NCI-H345 treated with DMSO at 0.1 percent for 48 hours (cell line): ENCODE measurements at regions not wholly inside any gene's neighbourhood (a gene's known extent, or its start where the extent isn't known, plus 50 kb on each side); places are given as distances from the start of the nearest gene placed in this dataset.
"Not testable (repeated sequence)": the region's sequence is repeated elsewhere in the genome, so short reads cannot be mapped to it uniquely, and the experiment has no call there.

ENCODE experiments used
- DNase-seq: peaks from one replicate; lab custom pipeline; 2025; ENCODE audit not compliant: unreplicated experiment; lab: John Stamatoyannopoulos, UW

DNA sequence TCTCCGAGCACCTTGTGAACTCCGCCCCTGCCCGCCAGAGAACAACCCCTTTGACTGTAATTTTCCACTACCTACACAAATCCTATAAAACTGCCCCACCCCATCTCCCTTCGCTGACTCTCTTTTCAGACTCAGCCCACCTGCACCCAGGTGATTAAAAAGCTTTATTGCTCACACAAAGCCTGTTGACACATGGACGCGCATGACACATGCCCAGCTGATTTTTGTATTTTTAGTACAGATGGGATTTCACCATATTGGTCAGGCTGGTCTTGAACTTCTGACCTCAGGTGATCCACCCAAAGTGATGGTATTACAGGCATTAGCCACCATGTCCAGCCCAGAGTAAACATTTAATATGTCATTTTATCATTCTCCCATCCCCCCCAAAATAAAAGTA is 97.0 kb upstream of the CCNG1 start:
- not testable (repeated sequence) for DNase-seq

- no peak for DNase-seq
These were observed 95.1 kb upstream of the CCNG1 start for GRCh38 chr5:163342306-163342705.

DNA sequence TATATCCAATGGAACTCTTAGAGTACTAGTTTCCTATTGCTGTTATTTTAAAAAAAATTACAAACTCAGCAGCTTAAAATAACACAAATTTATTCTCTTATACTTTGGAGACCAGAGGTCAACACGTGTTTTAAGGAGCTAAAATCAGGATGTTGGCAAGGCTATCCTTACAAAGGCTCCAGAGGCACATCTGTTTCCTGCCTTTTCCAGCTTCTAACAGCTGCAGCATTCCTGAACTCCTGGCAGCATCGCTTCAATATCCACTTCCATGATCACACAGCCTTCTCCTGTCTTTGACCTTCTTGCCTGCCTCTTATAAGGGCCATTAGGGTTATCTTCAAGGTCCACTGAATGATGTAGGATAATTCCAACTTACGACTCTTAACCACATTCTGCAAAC is 92.2 kb upstream of the CCNG1 start:
- DNase-seq = no peak

DNA sequence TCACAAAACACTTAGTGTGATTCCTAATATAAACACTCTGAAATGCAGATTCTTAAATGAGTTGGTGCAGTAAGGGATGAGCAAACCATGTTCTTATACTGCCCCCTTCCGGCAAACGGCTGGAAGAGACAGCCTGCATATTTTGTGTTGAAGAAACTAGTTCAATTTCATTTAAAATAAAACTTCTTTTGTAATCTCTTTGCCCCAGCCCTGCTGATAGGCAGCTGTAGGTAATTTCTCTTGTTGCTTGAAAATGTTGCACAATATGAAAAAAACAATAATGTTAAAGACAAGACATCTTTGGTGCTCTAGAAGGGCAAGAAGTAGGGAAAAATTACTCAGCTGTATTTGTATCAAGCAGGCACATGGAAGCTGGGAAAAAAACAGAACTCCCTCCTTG is 89.7 kb upstream of the CCNG1 start:
- DNase-seq = peak; percentile 12

DNA sequence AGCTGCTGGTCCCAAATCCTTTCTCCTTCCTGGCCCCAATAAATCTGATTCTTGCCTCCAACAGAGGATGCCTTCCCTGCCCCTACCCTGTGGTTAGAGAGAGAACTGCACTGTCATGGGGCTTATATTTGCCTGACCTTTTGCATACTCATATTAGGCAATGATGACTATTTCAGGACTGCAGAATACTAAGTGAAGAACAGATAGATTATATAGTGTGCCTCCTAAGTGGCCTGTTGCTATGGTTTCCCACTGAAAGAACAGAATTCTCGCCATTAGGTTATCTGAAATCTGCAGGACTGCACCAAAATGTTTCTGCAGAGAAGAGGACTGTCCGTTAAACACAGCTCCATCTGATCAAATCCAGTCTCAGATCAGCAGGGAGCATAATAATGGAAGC is 87.3 kb upstream of the CCNG1 start:
- no peak for DNase-seq

DNA sequence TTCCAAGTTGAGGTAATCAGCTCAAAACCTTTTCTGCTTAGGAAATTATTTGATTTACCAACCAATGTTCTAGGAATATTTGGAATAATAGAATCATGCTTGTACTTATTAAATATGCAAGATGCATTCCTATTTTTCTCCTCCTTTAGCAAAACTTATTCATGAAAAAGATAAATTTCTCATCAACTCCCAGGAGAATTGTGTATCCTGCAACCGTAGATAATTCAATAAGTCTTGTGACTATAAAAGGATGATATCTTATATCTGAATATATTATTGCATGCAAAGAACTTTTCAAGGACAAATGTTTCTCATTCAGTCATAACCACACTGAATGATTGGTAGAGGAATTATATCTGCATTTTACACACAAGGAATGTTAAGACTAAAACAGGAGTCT is 84.9 kb upstream of the CCNG1 start:
- no peak for DNase-seq

GRCh38 chr5:163355811-163356210 is 81.6 kb upstream of the CCNG1 start:
- not testable (repeated sequence) for DNase-seq

GRCh38 chr5:163357636-163358035 is 79.8 kb upstream of the CCNG1 start:
- DNase-seq = no peak

- no peak for DNase-seq
These were observed 76.7 kb upstream of the CCNG1 start for GRCh38 chr5:163360656-163361055.

DNA sequence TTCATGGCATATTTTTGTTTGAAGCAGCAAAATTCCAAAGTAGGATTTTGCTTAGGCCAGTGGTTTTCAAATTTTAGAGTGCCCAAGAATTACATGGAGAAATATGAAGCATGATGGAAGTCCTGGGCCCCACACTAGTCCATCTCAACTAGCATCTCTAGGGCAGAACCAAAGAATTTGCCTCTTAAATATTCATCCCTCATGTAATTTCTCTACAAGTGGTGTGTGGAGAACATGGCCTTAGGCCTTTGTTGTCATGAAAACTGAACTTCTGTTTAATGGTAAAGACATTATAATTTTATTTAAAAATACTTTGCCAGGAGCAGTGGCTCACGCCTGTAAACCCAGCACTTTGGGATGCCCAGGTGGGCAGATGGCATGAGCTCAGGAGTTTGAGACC is 75.9 kb upstream of the CCNG1 start:
- DNase-seq = no peak

GRCh38 chr5:163362840-163363371 is 74.5 kb upstream of the CCNG1 start:
- no peak for DNase-seq

DNA sequence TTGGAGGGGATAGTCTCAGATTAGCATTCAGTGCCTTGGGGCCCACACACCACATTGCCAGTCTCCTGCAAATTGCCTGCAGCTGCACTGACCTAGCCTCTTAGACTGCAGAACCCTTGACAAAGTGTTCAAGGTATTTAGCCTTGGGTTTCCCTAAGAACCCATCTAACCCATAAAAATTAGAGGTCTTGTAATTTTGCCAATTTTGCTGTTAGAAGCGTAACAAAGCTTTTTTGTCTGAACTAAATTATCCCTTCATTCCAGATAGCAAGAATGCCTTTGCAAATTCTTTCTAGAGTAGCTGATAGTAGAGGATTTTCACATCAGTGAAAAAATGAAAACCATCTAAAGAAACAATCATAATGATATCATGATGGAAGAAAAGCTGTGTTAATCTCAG is 74.0 kb upstream of the CCNG1 start:
- no peak for DNase-seq

DNA sequence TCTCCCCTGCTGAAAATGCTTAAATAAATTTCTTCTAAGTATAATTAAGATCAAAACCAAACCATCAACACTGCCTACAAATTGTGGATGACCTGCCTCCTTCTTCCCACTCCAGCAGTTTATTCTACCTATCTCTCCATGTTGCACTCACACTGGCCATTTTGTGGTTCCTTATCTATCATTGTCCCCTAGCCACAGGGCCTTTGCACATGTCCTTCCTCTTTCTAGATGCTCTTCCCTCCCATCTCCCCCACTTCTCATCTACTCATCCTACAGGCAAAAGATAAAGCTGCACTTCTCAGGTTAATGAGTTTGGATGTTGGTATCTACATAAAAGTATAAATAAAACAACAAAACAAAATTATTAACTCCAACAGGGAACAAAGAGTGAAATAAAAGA is 70.6 kb upstream of the CCNG1 start:
- no peak for DNase-seq

DNA sequence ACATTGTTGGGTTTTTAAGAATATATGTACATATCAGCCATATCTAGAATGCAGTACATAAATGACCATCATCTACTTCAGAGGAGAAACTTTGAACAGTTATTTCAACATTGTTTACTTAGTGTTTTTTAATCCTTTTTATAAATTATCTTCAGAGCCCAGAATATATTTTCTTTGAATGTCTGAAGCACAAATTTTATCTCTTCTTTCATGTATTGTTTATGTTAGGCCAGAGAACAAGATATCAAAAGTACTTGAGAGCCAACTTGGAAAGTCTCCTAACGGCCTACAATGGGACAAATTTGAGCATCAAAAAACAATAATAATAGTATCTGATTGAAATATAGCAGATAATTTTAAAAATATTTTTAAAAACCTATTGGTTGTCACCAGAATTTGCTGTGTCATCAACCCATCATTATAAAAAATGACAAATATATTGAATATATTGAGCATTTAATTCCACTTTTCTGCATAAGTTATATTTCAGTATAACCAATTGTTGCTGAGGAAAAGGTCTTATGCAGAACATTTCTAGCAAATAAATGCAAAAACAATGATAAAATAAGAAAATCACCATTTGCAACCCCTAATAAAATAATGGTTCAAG is 67.5 kb upstream of the CCNG1 start:
- DNase-seq = no peak

DNA sequence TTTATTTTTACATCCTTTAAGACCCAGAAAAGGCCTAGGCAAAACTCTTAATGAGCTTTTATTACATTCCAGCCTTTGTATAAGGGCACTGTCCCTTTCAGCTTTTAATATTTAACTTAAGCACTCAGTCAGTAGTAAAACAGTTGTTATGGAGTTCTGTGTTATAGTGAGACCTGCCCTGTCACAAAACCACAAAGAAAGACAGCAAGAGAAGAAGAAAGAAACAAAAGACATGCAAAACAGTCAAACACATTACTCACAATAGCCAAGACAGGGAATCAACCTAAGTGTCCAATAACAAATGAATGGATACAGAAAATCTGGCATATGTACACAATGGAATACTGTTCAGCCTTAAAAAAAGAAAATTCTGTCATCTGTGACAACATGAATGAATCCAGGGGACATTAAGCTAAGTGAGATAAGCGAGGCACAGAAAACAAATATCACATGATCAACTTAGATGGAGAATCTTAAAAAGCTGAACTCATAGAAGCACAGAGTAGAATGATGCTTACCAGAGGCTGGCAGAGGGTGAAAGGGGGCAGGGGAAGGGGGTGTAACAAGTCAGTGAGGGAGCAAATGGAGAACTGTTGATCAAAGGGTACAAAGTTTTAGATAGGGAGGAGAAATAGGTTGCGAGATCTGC is 63.8 kb upstream of the CCNG1 start:
- DNase-seq = no peak

DNA sequence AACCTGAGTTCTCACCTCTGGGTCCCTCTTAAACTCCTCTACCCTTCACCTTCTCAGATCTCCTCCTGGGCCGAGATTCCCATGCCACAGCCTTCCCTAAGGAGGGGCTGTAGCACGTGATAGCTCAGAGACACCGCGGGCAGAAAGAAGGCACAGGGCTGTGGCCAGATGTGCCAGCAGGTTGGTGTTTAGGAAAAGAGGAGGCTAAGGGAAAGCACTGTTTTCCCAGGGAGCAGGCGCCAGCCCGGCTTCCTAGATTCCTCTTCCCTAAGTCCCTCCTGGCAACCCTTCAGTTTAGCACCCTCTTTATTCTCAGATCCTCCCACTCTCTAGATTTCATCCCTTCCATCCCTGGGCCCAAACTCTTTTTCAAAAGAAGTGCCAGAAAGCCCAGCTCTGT is 59.4 kb upstream of the CCNG1 start:
- DNase-seq = no peak

- no peak for DNase-seq
These were observed 57.9 kb upstream of the CCNG1 start for GRCh38 chr5:163379298-163380155.

DNA sequence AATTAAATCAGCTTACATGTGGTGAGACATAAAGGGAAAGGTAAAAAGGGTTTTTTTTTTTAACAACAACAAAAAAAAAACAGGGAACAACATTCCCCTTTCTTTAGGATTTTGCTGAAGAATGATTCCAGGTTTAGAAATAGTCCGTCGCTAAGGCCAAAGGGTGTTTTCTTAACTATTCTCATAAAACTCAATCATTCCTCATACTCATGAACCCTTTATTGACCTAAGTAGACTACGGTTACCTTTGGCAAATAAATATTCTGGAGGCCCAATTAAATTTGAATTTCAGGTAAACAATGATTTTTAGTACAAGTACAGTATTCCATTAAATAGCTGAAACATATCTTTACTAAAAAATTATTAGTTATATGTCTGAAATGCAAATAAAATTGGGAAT is 55.6 kb upstream of the CCNG1 start:
- no peak for DNase-seq

DNA sequence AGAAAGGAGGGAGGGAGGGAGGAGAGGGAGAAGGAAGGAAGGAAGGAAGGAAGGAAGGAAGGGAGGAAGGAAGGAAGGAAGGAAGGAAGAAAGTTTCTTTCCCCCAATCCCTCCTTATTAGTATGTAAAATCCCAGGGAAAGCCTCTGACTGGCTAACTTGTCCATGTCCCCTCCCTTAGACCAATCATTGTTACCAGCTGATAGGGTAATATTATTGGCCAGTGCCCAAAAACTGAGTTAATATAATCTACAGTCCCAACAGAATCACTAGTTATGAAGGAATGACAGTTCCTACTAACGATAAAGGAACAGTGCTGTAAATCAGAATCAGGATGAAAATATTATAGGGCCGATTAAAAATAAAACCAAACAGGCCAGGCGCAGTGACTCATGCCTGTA is 53.6 kb upstream of the CCNG1 start:
- DNase-seq = no peak

DNA sequence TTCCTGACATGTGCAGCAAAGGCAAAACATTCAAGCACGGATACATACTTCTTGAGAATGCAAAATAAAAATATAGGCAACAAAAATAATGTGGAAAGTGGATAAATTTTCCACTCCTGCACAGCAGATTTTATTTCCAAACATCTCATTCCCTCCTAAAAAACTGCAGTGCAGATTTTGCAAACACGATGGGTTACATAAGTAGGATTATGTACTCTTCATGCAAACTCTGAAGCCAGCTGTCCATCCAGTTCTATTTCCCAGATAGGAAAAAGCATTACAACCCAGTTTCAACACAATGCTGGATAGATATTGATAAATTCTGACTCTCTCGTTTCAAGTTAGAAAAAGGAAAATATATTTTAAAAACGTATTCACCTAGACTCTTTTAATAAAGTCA is 52.7 kb upstream of the CCNG1 start:
- no peak for DNase-seq

GRCh38 chr5:163385271-163385670 is 52.1 kb upstream of the CCNG1 start:
- no peak for DNase-seq

GRCh38 chr5:163385824-163386223 is 51.6 kb upstream of the CCNG1 start:
- no peak for DNase-seq
